DMS79 treated with DMSO at 0.1 percent for 48 hours (cell line): ENCODE measurements at regions not wholly inside any gene's neighbourhood (a gene's known extent, or its start where the extent isn't known, plus 50 kb on each side); places are given as distances from the start of the nearest gene placed in this dataset.
"Not testable (repeated sequence)": the region's sequence is repeated elsewhere in the genome, so short reads cannot be mapped to it uniquely, and the experiment has no call there.

Experiments used
- DNase-seq: peaks from one replicate; lab custom pipeline; 2025; lab: John Stamatoyannopoulos, UW

DNA sequence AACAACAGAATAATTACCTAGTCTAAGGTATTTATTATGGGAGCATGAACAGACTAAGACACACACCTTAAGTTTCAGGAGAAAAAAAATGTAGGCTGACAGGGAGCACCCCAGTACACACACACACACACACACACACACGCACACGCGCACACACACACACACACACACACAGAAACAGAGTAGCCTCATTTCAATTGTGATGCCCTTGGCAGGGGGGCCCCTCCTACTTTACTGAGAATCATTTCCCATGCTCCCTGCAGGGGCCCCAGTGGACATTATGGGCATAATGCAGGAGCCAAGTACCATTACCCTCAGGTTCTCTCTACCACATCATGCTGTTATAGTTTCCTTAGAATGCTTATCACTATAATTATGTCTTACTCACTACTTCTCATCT, 104.9 kb downstream of the CDC7 start:
- DNase-seq = no peak

DNA sequence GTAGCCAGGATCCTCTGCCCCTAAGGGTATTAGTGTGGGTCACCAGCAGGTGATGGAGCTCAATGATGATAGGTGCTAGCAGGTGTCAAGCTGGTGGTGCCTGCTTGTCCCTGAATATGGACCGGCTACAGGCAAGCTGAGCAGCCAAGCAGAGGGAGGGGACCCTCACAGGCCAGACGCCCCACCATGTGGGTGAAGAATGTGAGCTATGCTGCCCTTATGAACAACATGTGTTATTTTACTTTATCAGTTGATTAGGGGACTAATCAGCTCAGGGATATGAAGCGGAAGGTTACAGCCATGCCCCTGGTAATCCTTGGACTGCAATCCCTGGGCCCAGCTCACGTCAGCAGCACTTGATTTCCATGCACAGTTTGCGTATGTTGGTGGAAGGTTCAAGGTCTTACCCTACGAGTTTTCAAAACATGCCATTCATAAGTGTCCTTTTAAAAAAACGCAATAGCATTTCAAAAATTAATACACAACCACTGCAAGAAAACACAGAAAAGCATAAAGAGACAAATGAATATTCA, 106.0 kb downstream of the CDC7 start:
- DNase-seq = no peak

DNA sequence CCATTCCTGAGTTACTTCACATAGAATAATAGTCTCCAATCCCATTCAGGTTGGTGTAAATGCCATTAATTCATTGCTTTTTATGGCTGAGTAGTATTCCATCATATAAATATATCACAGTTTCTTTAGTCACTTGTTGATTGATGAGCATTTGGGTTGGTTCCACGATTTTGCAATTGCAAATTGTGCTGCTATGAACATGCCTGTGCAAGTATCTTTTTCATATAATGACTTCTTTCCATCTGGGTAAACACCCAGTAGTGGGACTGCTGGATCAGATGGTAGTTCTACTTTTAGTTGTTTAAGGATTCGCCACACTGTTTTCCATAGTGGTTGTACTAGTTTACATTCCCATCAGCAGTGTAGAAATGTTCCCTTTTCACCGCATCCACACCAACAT, 107.0 kb downstream of the CDC7 start:
- not testable (repeated sequence) for DNase-seq

DNA sequence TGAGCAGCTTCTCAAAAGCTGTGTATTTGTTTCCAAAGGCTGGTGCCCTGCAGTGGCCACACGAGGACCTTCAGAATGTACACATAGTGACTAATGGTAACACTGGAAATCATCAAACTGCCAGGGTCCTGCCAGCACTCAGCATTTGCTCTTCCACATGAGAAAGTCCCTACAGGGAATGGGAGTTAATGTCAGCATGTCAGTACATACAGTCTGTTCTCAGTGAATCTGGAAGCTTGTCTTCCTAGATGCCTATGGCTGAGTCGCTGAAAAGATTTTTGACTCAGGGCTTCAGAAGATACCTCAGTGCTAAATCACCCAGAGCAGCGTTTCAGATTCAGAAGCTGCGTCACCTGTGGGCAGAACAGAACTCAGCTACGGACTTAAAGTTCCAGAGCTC, 108.2 kb downstream of the CDC7 start:
- no peak for DNase-seq

DNA sequence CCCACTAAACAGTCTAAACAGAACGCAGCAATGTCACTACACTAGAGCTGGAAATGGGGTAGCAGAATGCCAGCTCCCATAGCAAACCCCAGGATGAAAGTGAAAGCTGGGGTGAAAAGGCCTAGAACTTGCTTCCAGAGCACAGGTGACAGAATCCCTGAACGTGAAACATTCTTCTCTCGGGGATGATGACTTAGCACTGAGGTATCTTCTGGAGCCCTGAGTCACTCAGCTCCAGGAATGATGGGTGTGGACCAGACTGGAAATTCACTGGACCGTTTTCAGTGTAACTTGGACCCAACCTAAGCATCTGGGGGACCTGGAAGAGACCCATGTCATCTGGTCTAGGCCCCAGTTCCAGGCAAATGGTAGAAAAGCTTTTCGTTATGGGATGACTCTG, 108.9 kb downstream of the CDC7 start:
- DNase-seq = no peak

DNA sequence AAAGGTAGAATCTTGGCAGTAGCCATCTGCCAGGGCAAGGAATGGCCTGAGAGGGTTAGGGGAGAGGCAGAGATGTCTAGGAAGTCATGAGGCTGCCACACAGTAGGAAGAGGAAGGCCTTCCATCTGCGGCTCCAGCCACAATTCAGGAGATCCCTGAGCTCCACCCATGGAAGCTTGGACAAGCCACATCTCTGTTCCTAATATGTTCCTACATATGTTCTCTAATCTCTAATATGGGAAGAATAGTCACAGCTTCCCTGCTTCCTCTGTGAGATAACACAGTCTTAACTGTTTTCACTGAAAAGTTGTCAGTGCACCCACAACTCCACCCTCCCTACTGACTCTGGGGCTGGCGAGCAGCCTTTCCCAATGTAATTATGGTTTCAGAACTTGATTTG, 109.5 kb downstream of the CDC7 start:
- DNase-seq = no peak

DNA sequence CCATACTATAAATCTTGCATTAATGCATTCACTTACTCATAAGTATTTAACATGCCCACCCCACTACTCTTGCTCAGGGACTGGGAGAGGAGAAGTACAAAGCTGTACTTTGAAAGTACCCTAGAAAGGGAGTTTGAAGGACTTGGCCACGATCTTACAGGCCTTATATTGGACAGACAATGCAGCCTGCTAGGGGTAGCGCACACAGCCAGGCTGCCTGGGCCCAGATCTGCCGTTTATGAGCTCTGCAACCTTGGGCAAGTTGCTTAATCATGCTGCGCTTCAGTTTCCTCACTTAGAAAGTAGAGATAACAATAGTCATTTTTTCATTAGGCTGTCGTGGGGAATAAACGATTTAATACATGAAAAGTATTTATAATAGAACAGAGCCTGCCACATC, 110.1 kb downstream of the CDC7 start:
- DNase-seq = no peak

DNA sequence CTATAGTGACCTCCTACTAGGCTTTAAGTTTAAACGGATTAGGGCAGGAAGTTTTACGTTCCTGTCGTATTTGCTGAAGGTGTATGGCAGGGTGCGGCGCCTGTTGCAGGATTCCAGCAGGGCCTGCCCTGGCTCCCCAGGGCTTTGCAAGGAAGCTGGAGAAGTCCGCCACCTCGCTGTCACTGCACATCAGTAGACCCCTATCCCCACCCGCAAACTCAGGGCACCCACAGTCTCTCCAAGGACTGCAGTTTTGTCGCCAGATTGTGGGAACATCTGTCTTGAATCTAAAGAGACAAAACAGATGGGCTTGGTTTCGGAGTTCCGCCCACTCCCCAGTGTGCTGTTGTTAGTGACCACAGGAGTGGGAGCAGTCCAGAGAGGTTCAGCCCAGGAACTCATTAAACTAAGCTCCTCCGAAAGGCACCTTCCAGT, 110.8 kb downstream of the CDC7 start:
- no peak for DNase-seq

DNA sequence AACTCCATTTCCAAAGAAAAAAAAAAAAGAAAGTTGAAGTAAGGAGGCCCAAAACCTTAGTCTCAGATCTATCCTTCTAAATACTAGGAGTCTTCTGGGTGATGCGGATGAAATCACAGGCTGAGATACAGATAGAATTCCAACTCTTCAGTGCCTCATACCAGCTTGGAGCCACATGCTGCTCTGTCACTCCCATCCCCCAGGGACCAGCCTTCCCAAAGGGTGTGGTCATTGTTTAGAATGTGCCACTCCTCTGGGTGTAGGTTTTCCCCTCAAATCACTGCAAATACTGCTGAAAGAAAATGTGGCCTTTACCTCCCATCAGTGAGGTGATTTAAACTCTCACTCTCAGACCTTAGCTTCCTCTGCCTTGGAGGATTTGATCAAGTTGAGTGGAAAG, 112.9 kb downstream of the CDC7 start:
- no peak for DNase-seq

DNA sequence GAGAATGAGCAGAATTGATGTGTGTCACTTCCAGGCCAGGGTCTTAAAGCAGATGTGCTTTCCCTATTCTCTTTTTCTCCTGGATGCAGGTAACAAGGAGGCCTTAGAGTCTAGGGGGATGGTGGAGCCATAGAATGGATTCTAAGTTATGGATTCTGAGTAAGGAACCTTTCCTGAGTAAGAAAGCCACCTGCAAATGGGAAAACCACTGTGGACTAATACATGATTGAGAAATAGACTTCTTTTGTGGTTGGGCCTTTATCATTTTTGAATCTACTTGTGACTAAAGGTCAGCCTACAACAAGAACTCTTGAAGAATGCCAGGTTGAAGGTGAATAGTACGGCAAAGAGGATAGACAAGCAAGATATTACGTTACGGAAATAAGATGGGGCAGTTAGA, 116.1 kb downstream of the CDC7 start:
- DNase-seq = no peak

DNA sequence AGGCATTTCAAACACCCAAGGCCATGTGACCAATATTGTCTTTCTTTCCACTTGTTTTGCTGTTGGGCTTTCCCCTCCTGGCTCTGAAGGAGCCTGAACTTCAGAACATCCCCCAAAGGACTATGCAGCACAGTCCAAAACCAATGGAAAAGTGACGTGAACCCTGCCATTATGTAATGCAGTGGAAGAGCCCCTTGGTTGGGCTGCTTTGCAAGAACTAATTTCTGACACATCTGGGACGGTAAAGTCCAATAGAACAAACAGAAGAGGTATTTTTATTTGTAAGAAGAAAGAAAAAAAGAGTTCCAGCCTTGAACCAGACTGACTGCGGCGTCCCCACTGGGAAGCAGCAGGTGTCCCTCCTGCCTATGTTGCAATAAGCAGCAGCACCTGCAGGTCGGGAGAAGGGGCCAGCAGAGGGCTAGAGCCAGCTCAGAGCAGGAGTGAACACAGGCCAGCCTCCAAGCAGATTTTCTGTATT, 116.7 kb downstream of the CDC7 start:
- DNase-seq = no peak

DNA sequence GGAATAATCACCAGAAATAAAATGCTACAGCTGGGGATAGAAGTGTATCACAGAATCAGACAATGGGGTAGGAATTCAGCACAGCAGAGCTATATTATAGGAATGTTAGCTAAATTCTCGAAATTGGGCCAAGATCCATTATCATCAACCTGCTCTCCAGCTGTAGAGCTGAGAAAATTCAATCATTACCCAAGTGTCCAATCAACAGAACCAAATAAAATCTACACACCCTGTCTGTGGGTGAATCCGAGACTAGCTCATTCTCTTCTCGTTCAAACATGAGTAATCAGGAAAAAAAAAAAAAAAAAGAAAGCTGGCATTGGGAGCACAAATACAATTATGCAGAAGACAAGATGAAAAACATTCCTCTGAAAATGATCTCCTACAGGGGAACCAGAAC, 119.2 kb downstream of the CDC7 start:
- DNase-seq = no peak

DNA sequence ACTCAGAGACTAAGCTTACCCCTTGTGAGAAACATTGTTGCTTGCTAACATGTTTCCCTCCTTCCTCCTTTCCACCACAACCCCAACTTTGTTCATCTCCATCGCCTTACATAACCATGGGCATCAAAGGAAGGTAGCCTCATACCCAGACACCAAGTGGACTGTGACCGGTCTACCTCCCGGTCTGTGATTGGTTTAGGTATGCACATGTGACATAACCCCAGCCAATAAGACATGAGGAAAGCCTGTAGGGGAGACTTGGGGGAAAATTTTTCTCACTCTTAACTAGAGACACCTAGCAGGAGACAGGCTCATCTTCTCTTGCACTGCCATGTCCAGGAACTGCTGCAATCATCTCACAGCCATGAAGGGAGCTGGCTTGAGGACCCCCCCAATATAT, 120.7 kb downstream of the CDC7 start:
- DNase-seq = no peak

DNA sequence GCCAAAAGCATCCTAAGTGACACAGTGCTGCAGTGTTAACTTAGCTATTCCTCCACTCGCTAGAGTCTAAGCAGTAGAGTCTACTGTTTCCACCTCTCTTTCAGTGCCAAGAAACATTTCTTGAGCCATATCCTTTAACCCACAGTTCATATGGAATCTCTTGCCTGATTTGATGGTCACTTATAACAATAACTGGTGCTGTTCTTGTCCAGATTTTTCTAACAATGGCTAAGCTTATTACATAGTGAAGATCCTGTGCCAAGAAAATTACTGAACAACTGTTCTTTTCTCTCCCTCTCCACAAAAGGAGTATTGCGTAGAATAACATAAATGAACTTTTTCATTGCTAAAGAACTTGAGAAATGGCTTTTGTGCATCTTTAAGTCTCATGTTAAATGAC, 121.3 kb downstream of the CDC7 start:
- DNase-seq = no peak

DNA sequence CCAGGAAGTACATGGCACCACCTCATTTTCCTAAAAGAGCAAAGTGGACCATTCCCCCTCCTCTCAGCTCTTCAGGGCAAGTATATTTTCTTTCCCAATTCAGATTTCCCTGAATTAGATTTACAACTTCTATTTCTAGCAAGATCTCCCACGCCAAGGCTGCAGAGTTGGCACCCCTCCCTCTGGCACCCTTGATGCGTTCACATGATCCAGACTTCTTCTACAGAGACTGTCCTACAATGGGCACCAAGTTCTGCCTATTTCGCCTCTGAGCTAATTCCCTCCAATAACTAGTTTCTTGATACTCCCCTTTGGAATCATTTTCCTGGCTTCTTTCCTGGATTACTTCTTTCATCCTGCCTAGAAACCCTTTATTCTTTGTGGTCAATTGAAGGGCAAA, 122.0 kb downstream of the CDC7 start:
- DNase-seq = no peak

DNA sequence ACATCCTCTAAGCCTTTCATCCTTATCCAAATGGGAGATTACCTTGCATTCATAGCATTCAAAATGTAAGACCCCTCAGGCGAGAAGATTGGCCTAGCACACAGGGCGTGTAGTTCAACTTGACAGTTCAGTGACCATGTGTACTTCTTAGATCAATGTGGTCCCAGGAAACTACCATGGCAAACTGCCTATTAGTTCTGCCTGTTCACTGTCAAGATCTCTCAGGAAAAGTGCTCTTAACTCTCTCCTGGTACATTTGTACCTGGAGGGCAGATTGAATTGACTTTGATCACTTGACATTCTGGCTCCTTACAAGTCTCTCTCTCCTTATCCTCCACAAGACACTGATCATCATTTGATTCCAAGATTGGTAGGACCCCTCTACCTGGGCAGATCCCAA, 122.4 kb downstream of the CDC7 start:
- peak; percentile 78 for DNase-seq

DNA sequence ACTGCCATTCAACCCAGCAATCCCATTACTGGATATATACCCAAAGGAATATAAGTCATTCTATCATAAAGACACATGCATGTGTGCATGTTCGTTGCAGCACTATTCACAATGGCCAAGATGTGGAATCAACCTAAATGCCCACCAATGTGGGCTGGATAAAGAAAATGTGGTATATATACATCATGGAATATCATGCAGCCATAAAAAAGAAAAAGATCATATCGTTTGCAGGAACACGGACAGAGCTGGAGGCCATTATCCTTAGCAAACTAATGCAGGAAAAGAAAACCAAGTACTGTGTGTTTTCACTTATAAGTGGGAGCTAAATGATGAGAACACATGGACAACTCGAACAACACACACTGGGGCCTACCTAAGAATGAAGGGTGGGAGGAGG, 123.7 kb downstream of the CDC7 start:
- DNase-seq = no peak
